ENCODE measurements at regions not wholly inside any gene's neighbourhood (a gene's known extent, or its start where the extent isn't known, plus 50 kb on each side); places are given as distances from the start of the nearest gene placed in this dataset.
"Not testable (repeated sequence)": the region's sequence is repeated elsewhere in the genome, so short reads cannot be mapped to it uniquely, and the experiment has no call there.

GRCh38 chr4:134720030-134720429 is 518.4 kb upstream of the PABPC4L start:
- TF ChIP-seq CTCF (conservative IDR thresholded peaks at IDR 0.05) (no peak), ZFX (IDR thresholded peaks at IDR 0.05) (no peak)
- H3K27ac ChIP-seq = no peak overlapping the region

GRCh38 chr4:134708616-134709015 is 507.0 kb upstream of the PABPC4L start:
- no peak for TF ChIP-seq ZFX (IDR thresholded peaks at IDR 0.05)
- no peak overlapping the region for H3K27ac ChIP-seq

GRCh38 chr4:134708026-134708425 is 506.4 kb upstream of the PABPC4L start:
- no peak overlapping the region for H3K27ac ChIP-seq
- TF ChIP-seq ZFX (IDR thresholded peaks at IDR 0.05) = no peak
- no peak for TF ChIP-seq CTCF (conservative IDR thresholded peaks at IDR 0.05)

GRCh38 chr4:134702374-134702773 is 500.8 kb upstream of the PABPC4L start:
- H3K27ac ChIP-seq = no peak overlapping the region
- no peak for TF ChIP-seq ZFX (IDR thresholded peaks at IDR 0.05)
- TF ChIP-seq CTCF (conservative IDR thresholded peaks at IDR 0.05) = no peak

DNA sequence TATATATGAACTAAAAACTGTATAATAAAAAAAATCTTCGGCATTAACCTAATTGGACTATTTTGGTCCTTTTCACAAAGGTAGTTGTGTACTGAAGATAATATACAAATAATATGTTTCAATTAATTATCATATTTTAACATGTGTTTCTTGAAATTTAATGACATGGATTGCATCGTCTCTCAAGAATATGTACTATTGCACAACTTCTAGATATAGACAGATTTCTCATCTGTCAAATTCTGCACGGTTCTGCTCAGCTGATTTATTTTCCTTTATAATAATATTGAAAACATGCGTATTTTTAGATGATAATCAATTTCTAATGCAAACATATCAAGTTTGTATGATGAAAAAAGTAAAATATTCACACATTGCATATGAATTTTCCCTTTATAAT is 498.7 kb upstream of the PABPC4L start:
- TF ChIP-seq ZFX (IDR thresholded peaks at IDR 0.05) = no peak

DNA sequence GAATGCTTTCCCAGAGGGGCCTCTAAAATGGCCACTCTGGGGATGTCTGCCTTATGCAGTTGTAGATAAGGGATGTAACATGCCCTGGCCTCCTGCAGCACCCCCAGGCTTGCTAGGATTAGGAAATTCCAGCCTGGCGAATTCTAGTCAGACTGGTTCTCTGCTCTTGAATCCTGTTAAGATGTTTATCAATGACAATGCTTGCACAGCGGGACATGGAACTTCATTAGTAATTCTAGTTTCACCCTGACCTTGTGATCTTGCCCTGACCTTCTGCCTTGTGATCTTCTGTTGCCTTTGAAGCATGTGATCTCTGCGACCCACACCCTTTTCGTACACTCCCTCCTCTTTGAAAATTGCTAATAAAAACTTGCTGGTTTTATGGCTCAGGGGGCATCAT is 497.2 kb upstream of the PABPC4L start:
- not testable (repeated sequence) for H3K27ac ChIP-seq

More for the DNA sequence above, 498.7 kb upstream of the PABPC4L start:
- no peak overlapping the region for H3K27ac ChIP-seq

GRCh38 chr4:134695433-134695832 is 493.8 kb upstream of the PABPC4L start:
- no peak for TF ChIP-seq ZFX (IDR thresholded peaks at IDR 0.05)
- TF ChIP-seq CTCF (conservative IDR thresholded peaks at IDR 0.05) = no peak; the same call in 1 of the 2 replicates
- H3K27ac ChIP-seq = no peak overlapping the region

DNA sequence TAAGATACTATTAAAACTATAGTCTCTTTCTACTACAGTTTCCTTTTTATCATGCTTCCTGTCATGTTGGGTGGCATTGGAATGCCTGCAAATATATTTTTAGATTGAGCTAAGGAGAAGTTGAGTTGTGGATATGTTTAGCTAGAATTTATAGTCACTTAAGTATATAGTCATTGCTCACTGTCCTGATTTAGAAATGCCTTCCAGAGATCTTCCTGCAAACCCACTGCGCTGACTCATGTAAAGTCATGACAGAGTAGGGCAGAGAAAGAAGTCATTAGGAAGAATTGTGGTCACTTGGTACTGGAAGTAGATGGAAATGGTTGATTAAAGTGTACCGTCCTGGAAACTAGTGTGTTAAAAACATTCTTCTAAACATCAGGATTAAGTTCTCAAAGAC is 490.3 kb upstream of the PABPC4L start:
- no peak for TF ChIP-seq CTCF (conservative IDR thresholded peaks at IDR 0.05)
- TF ChIP-seq ZFX (IDR thresholded peaks at IDR 0.05) = no peak
- no peak overlapping the region for H3K27ac ChIP-seq

- TF ChIP-seq CTCF (conservative IDR thresholded peaks at IDR 0.05) = no peak
- no peak for TF ChIP-seq ZFX (IDR thresholded peaks at IDR 0.05)
- H3K27ac ChIP-seq = no peak overlapping the region
These were observed 486.3 kb upstream of the PABPC4L start for GRCh38 chr4:134687646-134688628.
